OCI-LY7 (cell line): ENCODE measurements at regions not wholly inside any gene's neighbourhood (a gene's known extent, or its start where the extent isn't known, plus 50 kb on each side); places are given as distances from the start of the nearest gene placed in this dataset.

Experiments
- BruUV-seq: library from RNA; stranded (reverse); fragments of 400-500 nt; replicated peaks from 2 replicates; lab custom pipeline; 2021; lab: Mats Ljungman, UMichigan
- CTCF ChIA-PET: fragments of 300-600 bp; sonication (Branson Sonifier 250); formaldehyde crosslinking; loops from one replicate; lab custom pipeline; 2022; ENCODE audit warnings: antibody characterized with exemption; ENCODE audit not compliant: unreplicated experiment; lab: Charles Lee
- POLR2A ChIA-PET: fragments of 300-600 bp; sonication (Branson Sonifier 250); formaldehyde crosslinking; loops from one replicate; lab custom pipeline; 2022; ENCODE audit warnings: antibody characterized with exemption; lab: Charles Lee
- DNase-seq: peaks from one replicate; pipeline ENCODE4 v3.0.0-alpha.2; 2015; ENCODE audit warnings: low spot score
- H2AFZ ChIP-seq: fragments of 200-600 bp; sonication (generic), shearing (Covaris generic); 2 replicates; pipeline ENCODE4 v1.6.1; 2014; ENCODE audit warnings: mild to moderate bottlenecking, antibody characterized with exemption, low read length, moderate library complexity
- H3K27ac ChIP-seq: fragments of 200-600 bp; sonication (generic); 2 replicates; pipeline ENCODE4 v1.5.1; 2014; ENCODE audit warnings: mixed run types, low read depth, mild to moderate bottlenecking, moderate library complexity, low read length, inconsistent platforms; ENCODE audit not compliant: poor library complexity, severe bottlenecking
- H3K36me3 ChIP-seq: fragments of 200-600 bp; sonication (generic); 2 replicates; pipeline ENCODE4 v1.6.1; 2014; ENCODE audit warnings: mild to moderate bottlenecking, antibody characterized with exemption, low read length, moderate library complexity, mixed read lengths; ENCODE audit not compliant: insufficient read depth
- H3K4me1 ChIP-seq: fragments of 200-600 bp; sonication (generic); 2 replicates; pipeline ENCODE4 v1.5.1; 2014; ENCODE audit warnings: mild to moderate bottlenecking, low read length; ENCODE audit not compliant: insufficient read depth, poor library complexity, severe bottlenecking
- H3K4me2 ChIP-seq: fragments of 200-600 bp; sonication (generic); 2 replicates; pipeline ENCODE4 v1.6.1; 2014; ENCODE audit warnings: mild to moderate bottlenecking, low read length
- H3K4me3 ChIP-seq: fragments of 200-600 bp; sonication (generic); 2 replicates; pipeline ENCODE4 v1.5.1; 2014; ENCODE audit warnings: mild to moderate bottlenecking, low read depth, low read length; ENCODE audit not compliant: poor library complexity, severe bottlenecking
- H3K79me2 ChIP-seq: fragments of 200-600 bp; sonication (generic); 2 replicates; pipeline ENCODE4 v1.6.1; 2016; ENCODE audit warnings: low read depth, mild to moderate bottlenecking, low read length, moderate library complexity, mixed read lengths; ENCODE audit not compliant: insufficient read depth
- H3K9me2 ChIP-seq: fragments of 200-600 bp; sonication (generic); 2 replicates; pipeline ENCODE4 v1.6.1; 2016; ENCODE audit warnings: mild to moderate bottlenecking, low read length, mixed read lengths; ENCODE audit not compliant: insufficient read depth
- H3K9me3 ChIP-seq: fragments of 200-600 bp; sonication (generic); 2 replicates; pipeline ENCODE4 v1.6.1; 2014; ENCODE audit warnings: mild to moderate bottlenecking, mixed run types, low read length, mixed read lengths
- H4K20me1 ChIP-seq: fragments of 200-600 bp; sonication (generic); 2 replicates; pipeline ENCODE4 v1.6.1; 2014; ENCODE audit warnings: mild to moderate bottlenecking, antibody characterized with exemption, low read length, moderate library complexity, mixed read lengths; ENCODE audit not compliant: insufficient read depth
- CTCF ChIP-seq: fragments of 200-600 bp; sonication (generic); conservative IDR thresholded peaks from 2 replicates; pipeline ENCODE4 v1.5.1; 2014; ENCODE audit warnings: mild to moderate bottlenecking, antibody characterized with exemption, low read length, moderate library complexity, mixed read lengths
- EZH2phosphoT487 ChIP-seq: fragments of 200-600 bp; sonication (generic); IDR thresholded peaks from 2 replicates; pipeline ENCODE4 v1.6.1; 2018; ENCODE audit warnings: low read depth, borderline replicate concordance, mild to moderate bottlenecking, mixed run types, antibody characterized with exemption, low read length, moderate library complexity, mixed read lengths
- intact Hi-C: fragments of 100-400 bp; cut with micrococcal nuclease; formaldehyde crosslinking; loops from one replicate; pipeline ENCODE4 v1.10.0; 2022; ENCODE audit not compliant: unreplicated experiment

- POLR2A ChIA-PET = interaction anchor here (1.0 kb wide), 1 partner anchor 9 kb away, joined by 3 read pairs; no protein-coding TSS in a partner anchor
- Histone ChIP-seq H4K20me1 (no peaks in the 10 kb centered on the region), H3K9me3 (no peaks in the 10 kb centered on the region), H3K4me2 (no peak overlapping the region), H3K4me1 (no peaks in the 10 kb centered on the region), H3K79me2 (no peaks in the 10 kb centered on the region), H3K9me2 (no peaks in the 10 kb centered on the region), H3K36me3 (no peaks in the 10 kb centered on the region), H3K27ac (no peak overlapping the region), H2AFZ (no peak overlapping the region), H3K4me3 (no peak overlapping the region)
- no peak for DNase-seq
- intact Hi-C loops = no loop called here
- CTCF ChIA-PET = no interaction called here
- BruUV-seq = no TSS peak
- no peak for TF ChIP-seq CTCF
- no peak for TF ChIP-seq EZH2phosphoT487
These were observed 112.9 kb upstream of the VCX start for GRCh38 chrX:7730071-7730470.

GRCh38 chrX:7720519-7720918, 122.5 kb upstream of the VCX start:
- intact Hi-C loops = no loop called here
- H3K36me3 ChIP-seq = no peaks in the 10 kb centered on the region
- no peaks in the 10 kb centered on the region for H3K4me1 ChIP-seq

More at GRCh38 chrX:7720519-7720918, 122.5 kb upstream of the VCX start:
- H3K9me2 ChIP-seq = no peaks in the 10 kb centered on the region
- no peak for DNase-seq
- no peaks in the 10 kb centered on the region for H3K9me3 ChIP-seq
- no peak for TF ChIP-seq CTCF
- no peak for TF ChIP-seq EZH2phosphoT487
- ChIA-PET POLR2A (interaction anchor here (1.4 kb wide), 1 partner anchor 13 kb away, joined by 3 read pairs; no protein-coding TSS in a partner anchor), CTCF (no interaction called here)
- no peaks in the 10 kb centered on the region for H4K20me1 ChIP-seq
- no peak overlapping the region for H3K4me2 ChIP-seq
- H2AFZ ChIP-seq = no peak overlapping the region
- no peaks in the 10 kb centered on the region for H3K79me2 ChIP-seq
- H3K27ac ChIP-seq = no peak overlapping the region
- no peak overlapping the region for H3K4me3 ChIP-seq
- BruUV-seq = no TSS peak
